HFF-Myc (cell line): ENCODE measurements at regions not wholly inside any gene's neighbourhood (a gene's known extent, or its start where the extent isn't known, plus 50 kb on each side); places are given as distances from the start of the nearest gene placed in this dataset.

ENCODE experiments used
- DNase-seq: peaks from one replicate; pipeline ENCODE4 v3.0.0-alpha.2; 2011; ENCODE audit warnings: low read depth; ENCODE audit errors: extremely low read depth
- H3K4me3 ChIP-seq: replicated peaks from 2 replicates; pipeline ENCODE4 v1.5.1; 2011; ENCODE audit warnings: low read depth, mild to moderate bottlenecking, control low read depth, low read length
- CTCF ChIP-seq: IDR thresholded peaks from 2 replicates; pipeline ENCODE4 v1.5.1; 2012; ENCODE audit warnings: mild to moderate bottlenecking, low read depth, low read length, control low read depth; ENCODE audit errors: missing control alignments

- H3K4me3 ChIP-seq: no peak overlapping the region
- TF ChIP-seq CTCF: no peak
- no peak for DNase-seq
These were observed 355.9 kb downstream of the RSL24D1 start for GRCh38 chr15:54840621-54841398.

- DNase-seq: no peak
- TF ChIP-seq CTCF: no peak
- H3K4me3 ChIP-seq: no peak overlapping the region
These were observed 357.4 kb downstream of the RSL24D1 start for GRCh38 chr15:54839379-54839778.

- H3K4me3 ChIP-seq: no peak overlapping the region
- TF ChIP-seq CTCF: no peak
- DNase-seq: no peak
These were observed 360.5 kb downstream of the RSL24D1 start for GRCh38 chr15:54836052-54836795.

- TF ChIP-seq CTCF: no peak
- H3K4me3 ChIP-seq: no peak overlapping the region
- no peak for DNase-seq
These were observed 366.9 kb downstream of the RSL24D1 start for GRCh38 chr15:54829821-54830220.

GRCh38 chr15:54820811-54821210 lies 375.9 kb downstream of the RSL24D1 start:
- no peak overlapping the region for H3K4me3 ChIP-seq
- no peak for DNase-seq
- TF ChIP-seq CTCF: no peak

GRCh38 chr15:54820098-54820497 lies 376.6 kb downstream of the RSL24D1 start:
- no peak overlapping the region for H3K4me3 ChIP-seq
- DNase-seq: no peak
- no peak for TF ChIP-seq CTCF

- DNase-seq: no peak
- H3K4me3 ChIP-seq: no peak overlapping the region
- no peak for TF ChIP-seq CTCF
These were observed 380.3 kb downstream of the RSL24D1 start for GRCh38 chr15:54816401-54816800.
